ENCODE measurements at regions not wholly inside any gene's neighbourhood (a gene's known extent, or its start where the extent isn't known, plus 50 kb on each side); places are given as distances from the start of the nearest gene placed in this dataset.

DNA sequence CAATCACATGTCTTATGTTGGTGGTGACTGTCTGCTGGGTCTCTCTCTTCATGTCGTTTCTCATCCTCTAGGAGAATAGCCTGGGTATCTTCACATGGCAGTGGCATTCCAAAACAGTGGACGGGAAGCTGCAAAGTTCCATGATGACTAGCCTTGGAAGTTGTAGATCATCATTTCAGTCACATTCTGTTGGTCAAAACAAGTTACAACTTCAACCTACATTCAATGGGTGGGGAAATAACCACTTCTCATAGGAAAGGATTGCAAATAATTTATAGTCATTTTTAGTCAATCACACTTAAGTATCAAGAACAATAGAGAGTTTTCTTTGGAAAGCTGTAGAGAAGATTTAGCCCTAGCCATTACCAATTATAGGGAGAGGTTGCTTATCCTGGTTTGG, 395.0 kb upstream of the CDH2 start:
- TF ChIP-seq, protein P1, sequence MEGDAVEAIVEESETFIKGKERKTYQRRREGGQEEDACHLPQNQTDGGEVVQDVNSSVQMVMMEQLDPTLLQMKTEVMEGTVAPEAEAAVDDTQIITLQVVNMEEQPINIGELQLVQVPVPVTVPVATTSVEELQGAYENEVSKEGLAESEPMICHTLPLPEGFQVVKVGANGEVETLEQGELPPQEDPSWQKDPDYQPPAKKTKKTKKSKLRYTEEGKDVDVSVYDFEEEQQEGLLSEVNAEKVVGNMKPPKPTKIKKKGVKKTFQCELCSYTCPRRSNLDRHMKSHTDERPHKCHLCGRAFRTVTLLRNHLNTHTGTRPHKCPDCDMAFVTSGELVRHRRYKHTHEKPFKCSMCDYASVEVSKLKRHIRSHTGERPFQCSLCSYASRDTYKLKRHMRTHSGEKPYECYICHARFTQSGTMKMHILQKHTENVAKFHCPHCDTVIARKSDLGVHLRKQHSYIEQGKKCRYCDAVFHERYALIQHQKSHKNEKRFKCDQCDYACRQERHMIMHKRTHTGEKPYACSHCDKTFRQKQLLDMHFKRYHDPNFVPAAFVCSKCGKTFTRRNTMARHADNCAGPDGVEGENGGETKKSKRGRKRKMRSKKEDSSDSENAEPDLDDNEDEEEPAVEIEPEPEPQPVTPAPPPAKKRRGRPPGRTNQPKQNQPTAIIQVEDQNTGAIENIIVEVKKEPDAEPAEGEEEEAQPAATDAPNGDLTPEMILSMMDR (conservative IDR thresholded peaks at IDR 0.05; ENCODE audit: low read depth, low read length) = no peak
- no peak for TF ChIP-seq EZH2 (IDR thresholded peaks at IDR 0.05; ENCODE audit: borderline replicate concordance, low read depth, low read length, poor library complexity, severe bottlenecking)

Measured in A673 (cell line).